ENCODE measurements at regions not wholly inside any gene's neighbourhood (a gene's known extent, or its start where the extent isn't known, plus 50 kb on each side); places are given as distances from the start of the nearest gene placed in this dataset.
A peak's percentile ranks its signal among the peaks of the same experiment; 100 is the strongest.

DNA sequence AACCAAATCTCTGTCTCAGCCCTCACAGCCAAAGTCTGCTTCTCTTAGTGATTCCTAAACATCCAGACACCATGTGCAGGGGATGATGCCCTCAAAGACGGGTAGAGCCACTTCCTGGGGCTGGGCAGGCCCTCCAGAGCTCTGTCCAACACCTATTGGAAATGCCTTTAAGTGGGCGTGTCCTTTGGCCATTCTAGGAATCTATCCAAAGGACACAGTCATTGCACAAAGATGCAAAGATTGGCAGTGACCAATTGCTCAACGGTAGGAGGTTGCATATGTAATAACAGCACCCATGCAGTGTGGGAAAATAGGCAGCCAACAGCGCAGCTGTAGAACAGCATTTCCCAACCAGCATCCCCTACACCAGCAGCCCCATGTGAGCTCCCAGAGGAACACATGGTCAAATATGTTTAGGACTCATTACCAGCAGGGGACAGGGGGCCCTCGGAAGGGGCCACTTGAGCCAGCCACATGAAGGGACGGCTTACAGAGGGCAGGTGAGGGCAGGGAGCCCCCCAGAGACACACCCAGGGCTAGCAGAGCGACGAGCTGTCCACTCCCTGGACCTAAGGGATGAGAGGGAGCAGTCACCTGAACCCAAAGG, 142.8 kb upstream of the IQSEC1 start:
- Histone ChIP-seq H2AFZ (no peak overlapping the region), H3K27ac (no peak overlapping the region), H3K9me3 (ENCODE audit: low read depth) (no peaks in the 10 kb centered on the region), H4K20me1 (ENCODE audit: insufficient read depth) (no peaks in the 10 kb centered on the region), H3K9me2 (ENCODE audit: insufficient read depth) (no peaks in the 10 kb centered on the region), H3K4me3 (no peak overlapping the region), H3K36me3 (ENCODE audit: low read depth) (no peaks in the 10 kb centered on the region), H3F3A (ENCODE audit: insufficient read depth) (no peaks in the 10 kb centered on the region), H3K4me1 (ENCODE audit: insufficient read depth) (no peaks in the 10 kb centered on the region), H3K9ac (no peak overlapping the region), H3K27me3 (replicated peaks; ENCODE audit: insufficient read depth) (no peaks in the 10 kb centered on the region), H3K4me2 (ENCODE audit: unreplicated experiment) (no peak overlapping the region), H3K79me2 (ENCODE audit: insufficient read depth) (no peaks in the 10 kb centered on the region)
- DNase-seq: peak; percentile 69
- in situ Hi-C loops (cut with MboI): no loop called here
- TF ChIP-seq EZH2phosphoT487 (IDR thresholded peaks at IDR 0.05; ENCODE audit: insufficient read depth, low read depth) (no peak), EZH2 (IDR thresholded peaks at IDR 0.05; ENCODE audit: insufficient read depth, poor library complexity, severe bottlenecking) (no peak)
- 48 to 50% methylated on average over 8 of the region's 8 CpGs for WGBS, 2 experiments (ENCODE audit: low coverage in 1 of 2, low lambda C conversion rate in 2 of 2, missing lambda C conversion rate in 2 of 2)

DNA sequence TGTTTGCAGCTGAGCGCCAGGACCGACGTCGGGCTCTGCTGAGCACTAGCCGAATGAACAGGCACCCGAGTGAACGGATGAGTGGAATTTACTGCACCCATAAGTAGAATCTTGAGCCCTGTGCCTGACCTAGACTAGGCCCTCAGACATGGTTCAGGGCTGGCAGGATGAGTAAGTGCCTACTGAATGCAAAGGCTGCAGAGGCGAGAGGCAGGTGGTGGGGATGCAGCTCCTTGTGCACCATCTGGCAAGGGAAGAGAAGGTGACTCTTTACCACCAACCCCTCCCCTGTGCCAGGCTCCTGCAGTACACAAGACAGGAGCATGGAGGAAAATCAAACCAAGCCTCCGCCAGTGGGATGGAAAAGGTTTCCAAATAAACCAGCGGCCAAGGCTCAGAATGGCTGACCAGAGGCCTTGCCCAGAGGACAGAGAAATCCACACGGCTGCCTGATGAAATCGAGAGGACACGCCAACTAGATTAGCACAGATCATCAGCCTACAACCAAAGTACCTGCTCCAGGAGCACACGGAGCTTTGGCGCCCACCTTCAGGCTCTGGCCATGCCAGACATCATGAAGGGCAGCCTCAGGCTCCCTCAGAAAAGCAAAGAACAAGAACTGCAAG, 141.7 kb upstream of the IQSEC1 start:
- no peaks in the 10 kb centered on the region for H3K27me3 ChIP-seq (replicated peaks; ENCODE audit: insufficient read depth)
- no peak overlapping the region for H2AFZ ChIP-seq
- H3K4me2 ChIP-seq (ENCODE audit: unreplicated experiment): no peak overlapping the region
- H3K36me3 ChIP-seq (ENCODE audit: low read depth): no peaks in the 10 kb centered on the region
- DNase-seq: no peak
- no peaks in the 10 kb centered on the region for H3F3A ChIP-seq (ENCODE audit: insufficient read depth)
- no peaks in the 10 kb centered on the region for H3K4me1 ChIP-seq (ENCODE audit: insufficient read depth)
- TF ChIP-seq EZH2phosphoT487 (IDR thresholded peaks at IDR 0.05; ENCODE audit: insufficient read depth, low read depth): no peak
- no peak for TF ChIP-seq EZH2 (IDR thresholded peaks at IDR 0.05; ENCODE audit: insufficient read depth, poor library complexity, severe bottlenecking)
- H3K79me2 ChIP-seq (ENCODE audit: insufficient read depth): no peaks in the 10 kb centered on the region
- in situ Hi-C loops (cut with MboI): no loop called here
- no peaks in the 10 kb centered on the region for H3K9me3 ChIP-seq (ENCODE audit: low read depth)
- no peaks in the 10 kb centered on the region for H3K9me2 ChIP-seq (ENCODE audit: insufficient read depth)
- no peak overlapping the region for H3K4me3 ChIP-seq
- no peak overlapping the region for H3K27ac ChIP-seq
- 64 to 66% methylated on average over 15 of the region's 15 CpGs for WGBS, 2 experiments (ENCODE audit: low coverage in 1 of 2, low lambda C conversion rate in 2 of 2, missing lambda C conversion rate in 2 of 2)
- H4K20me1 ChIP-seq (ENCODE audit: insufficient read depth): no peaks in the 10 kb centered on the region
- H3K9ac ChIP-seq: no peak overlapping the region

DNA sequence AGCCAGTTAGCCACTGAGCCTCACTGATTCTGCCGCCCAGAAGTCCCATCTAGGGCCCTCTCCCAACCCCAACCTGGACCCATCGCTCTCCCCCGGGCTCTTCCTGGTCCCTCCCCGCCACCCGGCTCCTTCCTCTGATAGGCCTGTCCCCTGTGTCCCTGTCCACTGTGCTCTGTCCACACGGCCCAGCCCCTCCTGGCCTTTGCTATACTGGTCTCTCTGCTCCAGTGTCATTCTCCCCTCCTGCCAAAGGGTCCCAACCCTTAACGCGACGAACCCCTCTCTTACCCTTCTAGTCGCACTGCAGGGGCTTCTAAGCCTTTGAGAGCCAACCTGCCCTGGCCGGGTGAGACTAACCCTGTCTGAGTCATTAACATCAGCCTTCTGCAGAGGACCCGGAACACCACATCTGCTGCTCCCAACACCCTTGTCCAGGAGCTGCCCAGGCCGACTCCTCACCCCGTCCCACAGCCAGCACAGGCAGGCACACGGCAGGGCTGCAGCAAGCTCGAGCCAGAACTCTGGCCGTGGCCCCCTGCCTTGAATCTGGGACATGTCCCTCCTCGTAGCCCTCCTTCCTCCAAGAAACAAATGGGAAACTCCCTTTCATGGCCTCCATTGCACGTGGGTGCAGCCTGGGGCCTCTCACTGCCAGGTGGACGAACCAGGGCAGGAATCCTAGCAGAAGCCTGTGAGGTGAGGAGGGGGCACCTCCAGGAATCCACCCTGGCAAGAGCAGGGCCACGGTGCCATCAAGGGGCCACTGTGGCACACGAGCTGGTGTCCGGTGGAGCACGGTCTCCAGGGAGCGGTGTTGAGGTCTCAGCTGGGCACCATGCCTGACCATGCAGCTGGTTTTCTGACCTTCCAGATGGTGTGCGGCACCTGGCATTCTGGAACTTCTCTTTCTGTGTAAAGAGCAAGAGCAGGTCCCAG, 140.9 kb upstream of the IQSEC1 start:
- TF ChIP-seq EZH2phosphoT487 (IDR thresholded peaks at IDR 0.05; ENCODE audit: insufficient read depth, low read depth) (no peak), EZH2 (IDR thresholded peaks at IDR 0.05; ENCODE audit: insufficient read depth, poor library complexity, severe bottlenecking) (no peak)

DNA sequence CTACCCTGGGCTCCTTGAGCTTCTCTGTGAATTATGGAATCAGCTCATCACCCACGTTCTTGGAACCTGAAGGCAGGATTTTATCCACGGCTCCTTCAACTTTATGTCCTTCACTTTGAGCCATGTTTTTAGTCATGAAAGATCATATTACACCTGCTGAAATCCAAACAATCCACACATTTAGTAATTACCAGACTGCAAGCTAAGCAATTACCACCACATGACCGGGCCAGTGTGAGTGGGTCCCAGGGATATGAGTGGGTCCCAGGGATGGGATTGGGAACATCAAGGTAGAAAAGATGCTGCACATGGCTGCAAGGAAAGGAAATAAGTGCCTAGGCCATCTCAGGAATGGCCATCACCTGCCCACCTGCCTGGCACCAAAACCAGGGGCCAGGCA, 140.3 kb upstream of the IQSEC1 start:
- H4K20me1 ChIP-seq (ENCODE audit: insufficient read depth): no peaks in the 10 kb centered on the region
- in situ Hi-C loops (cut with MboI): no loop called here
- WGBS, 2 experiments (ENCODE audit: low coverage in 1 of 2, low lambda C conversion rate in 2 of 2, missing lambda C conversion rate in 2 of 2): 68% methylated on average over 3 of the region's 3 CpGs
- no peak for DNase-seq
- H3K4me1 ChIP-seq (ENCODE audit: insufficient read depth): no peaks in the 10 kb centered on the region
- no peaks in the 10 kb centered on the region for H3K27me3 ChIP-seq (replicated peaks; ENCODE audit: insufficient read depth)
- H3K9ac ChIP-seq: no peak overlapping the region
- H3F3A ChIP-seq (ENCODE audit: insufficient read depth): no peaks in the 10 kb centered on the region
- H2AFZ ChIP-seq: no peak overlapping the region
- H3K9me2 ChIP-seq (ENCODE audit: insufficient read depth): no peaks in the 10 kb centered on the region
- H3K79me2 ChIP-seq (ENCODE audit: insufficient read depth): no peaks in the 10 kb centered on the region
- H3K4me3 ChIP-seq: no peak overlapping the region
- TF ChIP-seq EZH2phosphoT487 (IDR thresholded peaks at IDR 0.05; ENCODE audit: insufficient read depth, low read depth) (no peak), EZH2 (IDR thresholded peaks at IDR 0.05; ENCODE audit: insufficient read depth, poor library complexity, severe bottlenecking) (no peak)
- no peak overlapping the region for H3K4me2 ChIP-seq (ENCODE audit: unreplicated experiment)
- no peak overlapping the region for H3K27ac ChIP-seq
- no peaks in the 10 kb centered on the region for H3K9me3 ChIP-seq (ENCODE audit: low read depth)
- H3K36me3 ChIP-seq (ENCODE audit: low read depth): no peaks in the 10 kb centered on the region

More for the DNA sequence above, 140.9 kb upstream of the IQSEC1 start:
- no peaks in the 10 kb centered on the region for H3K27me3 ChIP-seq (replicated peaks; ENCODE audit: insufficient read depth)
- in situ Hi-C loops (cut with MboI): no loop called here
- H3K9me3 ChIP-seq (ENCODE audit: low read depth): no peaks in the 10 kb centered on the region
- H3K9me2 ChIP-seq (ENCODE audit: insufficient read depth): no peaks in the 10 kb centered on the region
- no peak overlapping the region for H3K27ac ChIP-seq
- no peaks in the 10 kb centered on the region for H3K4me1 ChIP-seq (ENCODE audit: insufficient read depth)
- H4K20me1 ChIP-seq (ENCODE audit: insufficient read depth): no peaks in the 10 kb centered on the region
- no peak for DNase-seq
- no peak overlapping the region for H2AFZ ChIP-seq
- H3K4me3 ChIP-seq: no peak overlapping the region
- no peak overlapping the region for H3K4me2 ChIP-seq (ENCODE audit: unreplicated experiment)
- 50 to 51% methylated on average over 23 to 26 of the region's 26 CpGs for WGBS, 2 experiments (ENCODE audit: low coverage in 1 of 2, low lambda C conversion rate in 2 of 2, missing lambda C conversion rate in 2 of 2)
- no peak overlapping the region for H3K9ac ChIP-seq
- H3K79me2 ChIP-seq (ENCODE audit: insufficient read depth): no peaks in the 10 kb centered on the region
- H3K36me3 ChIP-seq (ENCODE audit: low read depth): no peaks in the 10 kb centered on the region
- no peaks in the 10 kb centered on the region for H3F3A ChIP-seq (ENCODE audit: insufficient read depth)
